Stimulated activated CD4-positive, alpha-beta T cell treated with anti-CD3 and anti-CD28 coated beads, TNF-alpha, amount 100 ng/mL, for 1 hour (primary cell): ENCODE measurements at regions not wholly inside any gene's neighbourhood (a gene's known extent, or its start where the extent isn't known, plus 50 kb on each side); places are given as distances from the start of the nearest gene placed in this dataset.

Experiments
- DNase-seq, 3 donors: peaks; one replicate each; pipeline ENCODE4 v3.0.0-alpha.2; 2020; ENCODE audit warnings: low read depth in 3 of 3, low spot score in 1 of 3

GRCh38 chr9:129250786-129251185 lies 72.7 kb upstream of the IER5L start:
- DNase-seq: no peak

- DNase-seq: no peak
Measured at GRCh38 chr9:129247285-129248153, 69.5 kb upstream of the IER5L start.

- DNase-seq: no peak
Measured at GRCh38 chr9:129245276-129245675, 67.2 kb upstream of the IER5L start.

- no peak for DNase-seq
Measured at GRCh38 chr9:129242971-129243561, 65.0 kb upstream of the IER5L start.

GRCh38 chr9:129242191-129242941 lies 64.3 kb upstream of the IER5L start:
- no peak for DNase-seq

GRCh38 chr9:129241725-129242124 lies 63.7 kb upstream of the IER5L start:
- no peak for DNase-seq

- no peak for DNase-seq
Measured at GRCh38 chr9:129240581-129241211, 62.6 kb upstream of the IER5L start.

- no peak for DNase-seq
Measured at GRCh38 chr9:129239946-129240490, 62.0 kb upstream of the IER5L start.

GRCh38 chr9:129237803-129238202 lies 59.7 kb upstream of the IER5L start:
- DNase-seq: no peak

GRCh38 chr9:129237164-129237611 lies 59.1 kb upstream of the IER5L start:
- DNase-seq: peak in 2 of 3 donors; percentile 26 to 45

- DNase-seq: no peak
Measured at GRCh38 chr9:129236441-129237145, 58.5 kb upstream of the IER5L start.

- peak in 2 of 3 donors; percentile 20 to 30 for DNase-seq
Measured at GRCh38 chr9:129235931-129236331, 57.9 kb upstream of the IER5L start.

GRCh38 chr9:129235041-129235930 lies 57.2 kb upstream of the IER5L start:
- DNase-seq: no peak

- no peak for DNase-seq
Measured at GRCh38 chr9:129234491-129234890, 56.4 kb upstream of the IER5L start.

- DNase-seq: no peak
Measured at GRCh38 chr9:129232839-129233591, 55.0 kb upstream of the IER5L start.

- DNase-seq: no peak
Measured at GRCh38 chr9:129231759-129232158, 53.7 kb upstream of the IER5L start.

GRCh38 chr9:129231022-129231739 lies 53.1 kb upstream of the IER5L start:
- no peak for DNase-seq

- no peak for DNase-seq
Measured at GRCh38 chr9:129230302-129230701, 52.2 kb upstream of the IER5L start.
